PC-3 (cell line): ENCODE measurements at regions not wholly inside any gene's neighbourhood (a gene's known extent, or its start where the extent isn't known, plus 50 kb on each side); places are given as distances from the start of the nearest gene placed in this dataset.

Experiments
- EZH2 ChIP-seq: fragments of 300-600 bp; sonication (generic); IDR thresholded peaks from one replicate; pipeline ENCODE4 v1.6.1; 2017; ENCODE audit warnings: antibody characterized with exemption, mild to moderate bottlenecking, low read length; ENCODE audit not compliant: unreplicated experiment
- EZH2phosphoT487 ChIP-seq: fragments of 300-600 bp; sonication (generic); IDR thresholded peaks from 2 replicates; pipeline ENCODE4 v1.6.1; 2018; ENCODE audit warnings: mild to moderate bottlenecking, antibody characterized with exemption, low read length, borderline replicate concordance
- TF ChIP-seq, protein P1 (sequence below): fragments of 300-600 bp; sonication (generic); conservative IDR thresholded peaks from 2 replicates; pipeline ENCODE4 v1.5.1; 2017; ENCODE audit warnings: antibody characterized with exemption, low read depth, mild to moderate bottlenecking, low read length

- TF ChIP-seq, protein P1, sequence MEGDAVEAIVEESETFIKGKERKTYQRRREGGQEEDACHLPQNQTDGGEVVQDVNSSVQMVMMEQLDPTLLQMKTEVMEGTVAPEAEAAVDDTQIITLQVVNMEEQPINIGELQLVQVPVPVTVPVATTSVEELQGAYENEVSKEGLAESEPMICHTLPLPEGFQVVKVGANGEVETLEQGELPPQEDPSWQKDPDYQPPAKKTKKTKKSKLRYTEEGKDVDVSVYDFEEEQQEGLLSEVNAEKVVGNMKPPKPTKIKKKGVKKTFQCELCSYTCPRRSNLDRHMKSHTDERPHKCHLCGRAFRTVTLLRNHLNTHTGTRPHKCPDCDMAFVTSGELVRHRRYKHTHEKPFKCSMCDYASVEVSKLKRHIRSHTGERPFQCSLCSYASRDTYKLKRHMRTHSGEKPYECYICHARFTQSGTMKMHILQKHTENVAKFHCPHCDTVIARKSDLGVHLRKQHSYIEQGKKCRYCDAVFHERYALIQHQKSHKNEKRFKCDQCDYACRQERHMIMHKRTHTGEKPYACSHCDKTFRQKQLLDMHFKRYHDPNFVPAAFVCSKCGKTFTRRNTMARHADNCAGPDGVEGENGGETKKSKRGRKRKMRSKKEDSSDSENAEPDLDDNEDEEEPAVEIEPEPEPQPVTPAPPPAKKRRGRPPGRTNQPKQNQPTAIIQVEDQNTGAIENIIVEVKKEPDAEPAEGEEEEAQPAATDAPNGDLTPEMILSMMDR, result peak; percentile 81
- TF ChIP-seq EZH2 (no peak), EZH2phosphoT487 (no peak)
These were observed 58.1 kb upstream of the PARM1 start for GRCh38 chr4:74874753-74875367.
